ENCODE measurements at regions not wholly inside any gene's neighbourhood (a gene's known extent, or its start where the extent isn't known, plus 50 kb on each side); places are given as distances from the start of the nearest gene placed in this dataset.

- peak; percentile 10 for DNase-seq (ENCODE audit: low read depth)
Observed at GRCh38 chr10:129102906-129103693, 363.9 kb upstream of the MGMT start.

DNA sequence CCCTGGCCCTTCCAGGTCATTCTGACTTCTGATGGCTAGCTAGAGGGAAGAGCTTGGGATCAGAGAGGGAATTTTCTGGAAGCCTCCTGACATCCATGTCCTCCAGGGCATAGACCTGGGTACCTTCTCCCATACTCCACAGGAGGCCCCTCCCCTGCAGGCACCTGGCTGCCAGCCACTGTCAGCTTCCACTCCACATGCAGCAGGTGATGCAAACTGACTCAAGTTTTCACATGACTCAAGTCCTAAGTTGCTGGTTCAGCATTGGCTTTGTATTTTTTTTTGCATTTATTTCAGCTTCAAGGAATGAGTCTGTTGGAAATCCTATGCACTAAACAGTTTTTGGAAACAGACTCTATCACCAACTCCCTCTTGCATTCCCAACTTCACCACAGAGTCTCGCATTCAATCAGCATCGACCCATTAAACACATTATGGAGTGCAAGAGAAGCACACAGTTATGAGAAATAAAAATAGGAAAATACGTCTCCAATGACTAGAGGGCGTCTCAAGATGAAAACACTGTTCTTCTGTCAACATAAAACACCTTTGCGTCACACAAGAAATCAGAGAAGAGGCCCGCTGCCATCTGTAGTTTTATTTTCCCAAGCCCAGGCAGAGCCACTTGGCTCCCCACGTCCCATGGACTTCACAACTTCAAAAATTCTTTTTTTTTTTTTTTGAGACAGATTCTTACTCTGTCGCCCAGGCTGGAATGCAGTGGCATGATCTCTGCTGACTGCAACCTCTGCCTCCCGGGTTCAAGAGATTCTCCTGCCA lies 362.6 kb upstream of the MGMT start:
- DNase-seq (ENCODE audit: low read depth): no peak

DNA sequence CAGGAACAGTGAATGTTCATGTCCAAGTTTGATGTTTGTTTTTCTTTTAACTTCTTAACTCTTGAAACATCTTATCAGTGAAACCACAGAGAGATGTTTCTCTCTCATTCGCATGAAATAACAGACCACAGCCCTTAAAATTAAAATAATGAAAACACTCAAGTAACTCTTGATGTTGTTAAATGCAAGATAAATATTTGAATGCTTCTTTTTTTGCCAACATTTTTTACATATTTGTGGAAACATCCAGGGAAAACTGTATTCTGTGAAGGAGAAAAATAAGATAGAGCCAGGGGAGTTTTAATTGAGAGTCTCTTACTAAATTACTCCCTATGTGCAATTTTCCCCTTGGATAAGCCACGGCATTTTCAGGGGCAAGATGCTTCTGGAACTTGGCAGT lies 361.8 kb upstream of the MGMT start:
- DNase-seq (ENCODE audit: low read depth): no peak

DNA sequence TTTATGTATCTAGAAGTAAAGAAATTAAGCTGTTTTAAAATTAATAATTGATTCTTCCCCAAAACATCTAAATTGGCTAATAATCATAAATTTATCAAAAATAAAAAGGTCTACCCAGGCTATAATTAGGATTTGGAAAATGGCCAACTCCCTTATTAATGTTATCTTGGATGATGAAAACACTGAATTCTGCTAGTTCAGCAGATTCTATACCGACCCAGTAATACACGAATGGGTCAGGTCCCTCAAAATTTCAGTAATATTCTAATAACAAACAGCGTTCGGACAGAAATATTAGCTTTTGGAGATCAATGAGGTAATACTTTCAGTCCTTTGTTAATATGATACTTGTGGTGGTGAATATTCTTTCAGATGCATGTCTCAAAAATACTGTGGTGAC lies 360.7 kb upstream of the MGMT start:
- no peak for DNase-seq (ENCODE audit: low read depth)

GRCh38 chr10:129107525-129107924 lies 359.5 kb upstream of the MGMT start:
- no peak for DNase-seq (ENCODE audit: low read depth)

GRCh38 chr10:129108378-129108777 lies 358.7 kb upstream of the MGMT start:
- DNase-seq (ENCODE audit: low read depth): no peak

DNA sequence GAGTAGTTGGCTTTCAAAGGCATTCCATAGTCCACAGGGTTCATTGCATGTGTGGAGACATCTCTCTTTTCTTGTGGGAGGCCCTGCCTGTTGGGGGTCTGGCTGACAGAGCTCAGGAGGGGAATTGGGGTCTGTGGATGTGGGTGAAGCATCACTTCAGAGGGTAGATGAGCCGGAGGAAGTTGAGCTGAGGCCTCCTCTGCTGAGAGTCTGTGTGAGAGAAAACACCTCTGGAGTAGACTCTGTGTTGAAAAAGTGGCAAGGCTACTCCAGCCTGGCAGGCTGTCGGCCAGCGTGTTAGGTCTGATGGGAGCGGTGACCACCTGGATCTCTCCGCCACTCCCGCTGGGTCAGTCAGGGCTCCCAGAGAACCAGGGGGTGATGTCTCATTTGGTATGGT lies 358.0 kb upstream of the MGMT start:
- DNase-seq (ENCODE audit: low read depth): no peak

DNA sequence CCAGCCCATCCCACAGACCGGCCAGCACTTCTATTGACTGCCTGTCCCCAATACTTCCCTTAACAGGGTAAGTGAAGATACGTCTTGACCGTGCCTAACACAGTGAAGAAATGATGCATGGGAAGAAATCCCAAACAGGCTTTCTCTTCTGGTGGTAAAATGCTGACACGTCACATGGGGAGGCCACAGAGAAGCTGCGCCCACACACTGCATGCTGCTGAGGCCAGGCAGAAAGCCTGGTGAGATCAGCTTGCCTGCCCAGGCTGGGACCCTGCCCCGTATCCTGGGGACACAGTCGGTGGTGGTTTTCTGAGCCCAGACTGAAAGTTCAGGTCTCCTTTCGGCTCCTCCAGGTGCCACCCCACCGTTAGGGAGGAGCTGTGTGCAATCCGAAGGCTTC lies 356.3 kb upstream of the MGMT start:
- no peak for DNase-seq (ENCODE audit: low read depth)

DNA sequence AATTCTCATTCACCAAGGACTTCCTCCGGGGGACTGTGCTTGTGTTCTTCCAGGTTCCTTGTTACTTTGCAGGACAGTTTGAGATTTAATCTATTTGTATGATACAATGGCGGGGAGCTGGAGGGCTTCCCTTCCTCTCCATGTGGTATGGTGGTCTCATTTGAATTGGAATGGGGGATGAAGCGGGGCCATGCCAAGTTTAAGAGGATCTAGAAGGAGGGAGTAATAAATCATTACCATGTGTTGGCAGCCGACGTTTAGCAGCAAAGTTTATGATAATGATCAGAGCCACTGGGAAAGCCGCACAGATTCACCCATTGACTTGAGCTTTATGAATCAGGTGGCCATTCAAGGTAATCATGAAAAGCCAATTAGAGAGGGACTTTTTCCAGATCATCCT lies 355.1 kb upstream of the MGMT start:
- no peak for DNase-seq (ENCODE audit: low read depth)

DNA sequence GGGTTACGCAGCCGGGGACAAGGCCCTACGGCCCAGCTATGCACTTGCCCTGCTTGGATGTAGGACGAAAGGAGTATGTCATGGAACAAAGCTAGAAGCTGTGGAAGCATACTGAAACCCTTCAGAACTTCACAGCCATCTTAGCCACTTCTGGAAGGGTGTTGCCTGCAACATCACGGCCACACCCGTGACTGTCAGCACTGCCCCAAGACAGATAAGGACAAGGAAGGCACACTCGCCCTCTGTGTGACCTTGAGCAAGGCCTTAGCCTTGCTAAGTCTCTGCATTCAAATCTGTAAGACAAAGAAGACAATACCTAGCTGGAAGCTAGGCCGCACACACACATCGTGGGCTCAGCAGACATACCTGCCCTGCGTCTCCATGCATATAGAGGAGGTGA lies 352.5 kb upstream of the MGMT start:
- no peak for DNase-seq (ENCODE audit: low read depth)

GRCh38 chr10:129116371-129116770 lies 350.7 kb upstream of the MGMT start:
- no peak for DNase-seq (ENCODE audit: low read depth)

DNA sequence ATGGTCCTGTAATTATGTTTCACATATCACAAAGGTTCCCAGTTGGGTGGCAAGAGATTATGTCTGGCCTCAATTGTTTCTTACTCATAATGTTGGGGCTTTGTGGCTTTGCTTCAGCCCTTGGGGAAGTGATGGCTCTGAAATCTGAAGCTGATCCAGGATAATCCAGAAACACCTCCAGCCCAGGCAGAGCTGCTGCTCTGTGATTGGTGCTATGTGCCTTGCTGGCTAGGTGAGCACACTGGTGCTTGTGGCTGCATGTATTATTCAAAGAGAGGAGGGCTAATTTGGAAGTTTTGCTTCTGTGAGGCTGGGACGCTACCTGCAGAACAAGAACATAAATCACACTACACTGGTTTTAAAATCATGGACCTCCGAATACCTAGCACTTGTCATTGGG lies 346.6 kb upstream of the MGMT start:
- no peak for DNase-seq (ENCODE audit: low read depth)

- no peak for DNase-seq (ENCODE audit: low read depth)
Observed at GRCh38 chr10:129122846-129123245, 344.2 kb upstream of the MGMT start.

DNA sequence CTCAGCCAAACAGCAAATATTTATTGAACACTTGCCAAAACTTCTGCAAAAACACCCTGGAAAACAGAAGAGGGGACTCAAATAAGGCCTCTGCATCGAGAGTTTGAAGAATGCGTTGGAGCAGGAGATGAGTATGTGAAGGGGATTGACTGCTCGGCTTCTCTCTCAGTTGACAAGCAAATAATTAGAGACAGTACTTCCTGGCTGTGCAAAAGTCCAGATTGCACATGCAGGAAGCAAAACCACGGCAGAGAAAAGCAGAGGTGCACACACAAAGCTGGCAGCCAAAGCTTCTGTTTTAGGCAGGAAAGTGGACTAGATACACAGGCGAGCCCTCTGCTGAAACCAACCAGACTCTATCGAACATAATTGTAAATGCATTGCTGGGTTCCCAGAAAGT lies 343.6 kb upstream of the MGMT start:
- DNase-seq (ENCODE audit: low read depth): no peak

GRCh38 chr10:129126982-129127381 lies 340.1 kb upstream of the MGMT start:
- DNase-seq (ENCODE audit: low read depth): no peak

DNA sequence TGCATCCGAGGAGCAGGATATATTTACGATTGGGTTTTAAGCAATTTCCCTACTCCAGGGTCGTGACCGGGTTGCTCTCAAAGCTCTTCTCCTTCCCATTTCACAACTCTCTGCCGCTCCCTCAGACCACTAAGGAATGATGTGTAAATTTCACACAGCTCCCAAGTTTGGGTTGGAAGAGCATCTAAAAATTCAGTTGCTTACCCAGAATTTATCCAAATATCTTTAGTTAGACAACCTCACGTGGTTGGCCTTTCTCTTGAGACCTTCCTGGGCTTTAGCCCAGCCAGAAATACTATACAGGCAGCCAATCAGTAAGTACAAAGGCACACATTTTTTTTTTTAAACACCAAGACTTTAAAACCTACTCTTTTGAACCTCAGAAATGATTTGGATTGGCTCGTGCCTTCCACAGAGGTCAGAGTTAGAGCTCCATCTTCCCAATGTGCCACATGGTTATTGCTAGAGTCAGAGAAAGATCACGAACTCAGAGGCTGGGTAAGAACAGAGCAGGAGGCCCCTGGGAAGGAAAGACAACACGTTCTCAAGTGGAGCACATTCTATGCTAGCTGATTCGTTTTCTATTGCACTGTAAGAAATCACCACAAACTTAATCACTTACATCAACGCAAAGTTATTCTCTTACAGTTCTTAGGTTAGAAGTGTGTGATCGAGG lies 335.4 kb upstream of the MGMT start:
- peak; percentile 12 for DNase-seq (ENCODE audit: low read depth)

GRCh38 chr10:129133856-129134255 lies 333.2 kb upstream of the MGMT start:
- DNase-seq (ENCODE audit: low read depth): no peak

DNA sequence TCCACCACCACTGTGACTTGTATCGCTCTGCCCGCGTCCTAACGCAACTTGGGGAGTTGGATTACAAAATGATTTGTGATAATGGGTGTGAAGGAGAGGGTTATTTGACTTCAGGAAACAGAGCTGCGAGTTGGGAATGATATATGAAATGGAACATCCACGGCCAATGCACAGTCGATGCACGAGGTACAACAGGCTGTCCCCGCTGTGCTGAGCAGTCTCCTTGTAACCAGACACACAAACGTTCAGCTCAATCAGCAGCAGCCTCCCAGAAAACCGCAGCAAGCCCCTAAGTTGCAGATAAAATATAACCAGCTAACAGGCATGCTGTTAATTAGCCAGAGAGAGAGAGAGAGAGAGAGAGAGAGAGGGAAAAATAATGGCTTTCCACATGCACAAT lies 332.7 kb upstream of the MGMT start:
- DNase-seq (ENCODE audit: low read depth): no peak

DNA sequence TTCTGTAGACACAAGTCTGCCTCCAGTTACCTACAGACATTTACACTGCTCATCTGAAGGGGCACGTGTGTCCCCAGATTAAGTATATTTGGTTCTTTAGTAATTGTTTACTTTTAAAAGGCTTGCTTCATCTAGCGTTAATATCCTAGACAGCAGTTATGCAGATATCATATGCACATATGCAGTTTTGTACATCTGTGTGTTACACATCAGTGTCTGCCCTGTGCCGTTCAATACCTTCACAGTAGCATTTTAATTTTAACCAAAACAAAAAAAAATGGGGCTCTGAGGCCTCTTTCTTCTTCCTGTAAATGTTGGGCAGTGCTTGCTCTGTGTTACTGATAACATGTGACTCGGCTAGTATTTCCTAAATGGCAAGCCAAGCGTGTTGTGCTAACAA lies 331.4 kb upstream of the MGMT start:
- DNase-seq (ENCODE audit: low read depth): no peak

- DNase-seq (ENCODE audit: low read depth): no peak
Observed at GRCh38 chr10:129136074-129136473, 331.0 kb upstream of the MGMT start.

DNA sequence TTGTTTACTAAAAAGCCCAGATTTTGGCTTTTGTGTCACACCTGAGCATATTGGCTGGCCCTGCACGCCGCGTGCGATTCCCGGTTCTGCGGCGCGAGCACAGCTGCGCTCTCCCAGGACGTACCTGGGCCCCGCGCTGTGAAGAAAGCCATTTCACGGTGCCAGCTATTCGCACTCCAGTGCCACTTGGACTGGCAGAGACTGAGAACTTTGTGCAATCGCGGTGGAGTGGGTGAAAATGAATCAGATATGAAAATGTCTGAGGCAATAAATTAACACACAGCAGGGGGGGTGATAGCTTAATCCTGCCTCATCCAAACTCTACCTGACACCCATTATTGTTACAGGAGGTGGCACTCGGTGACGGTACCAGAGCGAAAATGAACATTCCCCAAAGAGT lies 330.1 kb upstream of the MGMT start:
- DNase-seq (ENCODE audit: low read depth): no peak

GRCh38 chr10:129140921-129141885 lies 325.8 kb upstream of the MGMT start:
- DNase-seq (ENCODE audit: low read depth): no peak
